ENCODE measurements at regions not wholly inside any gene's neighbourhood (a gene's known extent, or its start where the extent isn't known, plus 50 kb on each side); places are given as distances from the start of the nearest gene placed in this dataset.
A peak's percentile ranks its signal among the peaks of the same experiment; 100 is the strongest.
"Not testable (repeated sequence)": the region's sequence is repeated elsewhere in the genome, so short reads cannot be mapped to it uniquely, and the experiment has no call there.

DNA sequence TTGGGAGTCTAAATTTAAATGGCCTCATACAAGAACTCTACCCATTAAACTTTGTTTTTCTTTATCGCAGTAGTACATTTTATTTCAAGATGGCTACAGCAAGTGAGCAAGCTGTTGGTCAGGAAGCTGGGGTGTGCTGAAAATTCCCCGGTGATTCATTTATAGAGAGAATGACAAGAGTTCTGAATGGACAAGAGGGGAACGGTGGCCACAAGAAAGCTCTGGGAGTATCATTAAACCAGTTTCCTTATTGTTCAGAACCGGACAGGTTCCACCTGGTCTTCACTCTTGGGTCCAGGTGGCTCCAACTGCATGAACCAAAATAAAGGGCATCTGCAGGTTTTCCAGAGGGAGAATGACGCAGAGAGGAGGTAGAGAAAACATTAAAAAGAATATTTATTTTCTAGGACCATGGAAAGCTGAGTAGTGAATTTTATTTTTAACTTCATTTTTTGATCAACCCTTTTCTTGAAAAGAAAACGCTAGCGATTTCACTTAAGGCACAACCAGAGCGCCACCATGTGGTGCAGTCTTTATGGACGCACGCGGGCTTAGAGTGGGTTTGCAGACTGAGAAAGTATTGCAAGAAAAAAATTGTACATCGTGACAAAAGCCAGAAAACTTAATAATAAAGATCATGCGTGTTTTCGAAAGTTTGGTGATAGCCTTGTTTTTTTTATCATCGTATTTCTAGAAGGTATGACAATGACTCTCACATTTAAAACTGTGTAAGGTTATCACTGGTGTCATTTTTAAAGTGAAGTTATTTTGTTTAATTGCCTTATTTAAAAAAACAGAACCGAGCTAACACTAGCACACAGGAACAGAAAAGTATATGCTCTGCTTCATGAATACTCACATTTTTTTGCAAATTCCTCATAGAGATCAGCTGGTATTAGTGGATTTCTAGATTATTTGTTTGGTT is 97.9 kb upstream of the NOL4 start:
- H3K4me3 ChIP-seq (ENCODE audit: low read depth, low read length): peak overlapping the region; percentile 37
- TF ChIP-seq, protein P1, sequence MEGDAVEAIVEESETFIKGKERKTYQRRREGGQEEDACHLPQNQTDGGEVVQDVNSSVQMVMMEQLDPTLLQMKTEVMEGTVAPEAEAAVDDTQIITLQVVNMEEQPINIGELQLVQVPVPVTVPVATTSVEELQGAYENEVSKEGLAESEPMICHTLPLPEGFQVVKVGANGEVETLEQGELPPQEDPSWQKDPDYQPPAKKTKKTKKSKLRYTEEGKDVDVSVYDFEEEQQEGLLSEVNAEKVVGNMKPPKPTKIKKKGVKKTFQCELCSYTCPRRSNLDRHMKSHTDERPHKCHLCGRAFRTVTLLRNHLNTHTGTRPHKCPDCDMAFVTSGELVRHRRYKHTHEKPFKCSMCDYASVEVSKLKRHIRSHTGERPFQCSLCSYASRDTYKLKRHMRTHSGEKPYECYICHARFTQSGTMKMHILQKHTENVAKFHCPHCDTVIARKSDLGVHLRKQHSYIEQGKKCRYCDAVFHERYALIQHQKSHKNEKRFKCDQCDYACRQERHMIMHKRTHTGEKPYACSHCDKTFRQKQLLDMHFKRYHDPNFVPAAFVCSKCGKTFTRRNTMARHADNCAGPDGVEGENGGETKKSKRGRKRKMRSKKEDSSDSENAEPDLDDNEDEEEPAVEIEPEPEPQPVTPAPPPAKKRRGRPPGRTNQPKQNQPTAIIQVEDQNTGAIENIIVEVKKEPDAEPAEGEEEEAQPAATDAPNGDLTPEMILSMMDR (conservative IDR thresholded peaks at IDR 0.05; ENCODE audit: low read depth, low read length): peak; percentile 98
- peak; percentile 36 for DNase-seq (ENCODE audit: low read depth)

DNA sequence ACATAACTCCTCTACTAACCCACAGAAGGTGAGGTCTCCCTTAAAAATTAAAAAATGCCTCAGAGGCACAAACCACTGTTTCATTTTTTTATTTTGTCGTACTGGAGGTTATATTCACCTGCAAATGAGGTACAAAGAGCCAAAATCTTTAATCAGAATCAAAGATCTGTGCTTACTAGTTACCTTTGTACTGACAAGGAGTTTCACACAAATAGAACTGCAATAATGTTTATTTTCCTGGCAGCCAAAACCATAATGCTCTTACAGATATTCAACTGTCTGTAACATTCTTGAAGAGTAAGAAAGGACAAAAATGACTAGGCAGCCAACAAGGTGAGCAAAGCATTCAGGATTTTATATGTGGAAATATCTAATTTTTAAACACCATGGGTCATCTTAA is 105.1 kb upstream of the NOL4 start:
- no peak overlapping the region for H3K4me3 ChIP-seq (ENCODE audit: low read depth, low read length)
- TF ChIP-seq, protein P1 (conservative IDR thresholded peaks at IDR 0.05; ENCODE audit: low read depth, low read length): no peak
- DNase-seq (ENCODE audit: low read depth): no peak

DNA sequence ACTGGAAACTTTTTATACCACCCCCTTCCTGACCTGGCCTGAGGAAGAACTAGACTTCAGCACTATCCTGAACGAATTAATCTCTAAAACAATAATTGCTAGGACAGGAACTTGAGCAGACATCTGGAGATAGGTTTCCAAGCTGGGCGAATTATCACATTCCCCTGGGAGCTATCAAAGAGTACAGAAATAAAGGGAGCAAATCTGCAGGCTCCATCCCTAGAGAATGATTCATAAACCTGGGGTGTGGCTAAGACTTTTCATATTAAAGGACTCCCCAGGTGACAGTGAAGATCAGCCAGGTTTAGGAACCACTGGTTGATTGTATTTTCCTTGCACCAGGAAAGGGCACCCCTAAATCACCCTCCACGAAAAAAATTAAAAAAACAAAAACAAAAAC is 105.6 kb upstream of the NOL4 start:
- no peak for DNase-seq (ENCODE audit: low read depth)
- no peak overlapping the region for H3K4me3 ChIP-seq (ENCODE audit: low read depth, low read length)
- TF ChIP-seq, protein P1 (conservative IDR thresholded peaks at IDR 0.05; ENCODE audit: low read depth, low read length): no peak

DNA sequence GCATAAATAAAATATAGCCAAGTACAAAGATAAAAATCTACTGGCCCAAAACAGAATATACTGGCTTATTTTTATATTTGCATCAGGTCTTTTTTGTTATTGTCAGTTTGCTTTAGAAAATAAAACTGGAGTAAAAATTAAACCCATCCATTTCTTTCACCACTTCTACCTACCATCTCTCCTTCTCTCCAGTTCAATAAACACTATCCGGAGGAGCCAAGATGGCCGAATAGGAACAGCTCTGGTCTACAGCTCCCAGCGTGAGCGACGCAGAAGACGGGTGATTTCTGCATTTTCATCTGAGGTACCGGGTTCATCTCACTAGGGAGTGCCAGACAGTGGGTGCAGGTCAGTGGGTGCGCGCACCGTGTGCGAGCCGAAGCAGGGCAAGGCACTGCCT is 106.2 kb upstream of the NOL4 start:
- not testable (repeated sequence) for H3K4me3 ChIP-seq (ENCODE audit: low read depth, low read length); DNase-seq (ENCODE audit: low read depth)

DNA sequence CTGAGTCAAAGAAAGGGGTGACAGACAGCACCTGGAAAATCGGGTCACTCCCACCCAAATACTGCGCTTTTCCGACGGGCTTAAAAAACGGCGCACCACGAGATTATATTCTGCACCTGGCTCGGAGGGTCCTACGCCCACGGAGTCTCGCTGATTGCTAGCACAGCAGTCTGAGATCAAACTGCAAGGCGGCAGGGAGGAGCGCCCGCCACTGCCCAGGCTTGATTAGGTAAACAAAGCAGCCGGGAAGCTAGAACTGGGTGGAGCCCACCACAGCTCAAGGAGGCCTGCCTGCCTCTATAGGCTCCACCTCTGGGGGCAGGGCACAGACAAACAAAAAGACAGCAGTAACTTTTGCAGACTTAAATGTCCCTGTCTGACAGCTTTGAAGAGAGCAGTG is 106.6 kb upstream of the NOL4 start:
- not testable (repeated sequence) for DNase-seq (ENCODE audit: low read depth); H3K4me3 ChIP-seq (ENCODE audit: low read depth, low read length)

DNA sequence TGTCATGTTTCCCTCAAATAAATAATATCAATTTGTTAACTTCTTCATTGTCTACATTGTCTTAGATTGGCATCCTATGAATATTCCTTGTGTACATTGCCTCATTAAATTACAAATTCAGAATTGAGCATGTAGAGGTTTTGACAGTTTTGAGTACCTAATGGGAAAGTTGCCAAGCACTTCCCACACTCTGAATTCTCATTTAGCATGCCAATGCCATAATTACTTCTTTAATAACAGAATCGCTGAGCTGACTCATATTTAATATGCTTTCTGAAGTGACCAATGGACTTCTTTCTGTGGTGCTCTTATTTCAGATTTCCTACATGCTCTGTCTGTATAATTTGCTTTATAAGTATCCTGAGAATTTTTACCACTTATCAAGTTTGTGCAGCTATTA is 114.4 kb upstream of the NOL4 start:
- DNase-seq (ENCODE audit: low read depth): no peak
- TF ChIP-seq, protein P1 (conservative IDR thresholded peaks at IDR 0.05; ENCODE audit: low read depth, low read length): no peak
- H3K4me3 ChIP-seq (ENCODE audit: low read depth, low read length): no peak overlapping the region

DNA sequence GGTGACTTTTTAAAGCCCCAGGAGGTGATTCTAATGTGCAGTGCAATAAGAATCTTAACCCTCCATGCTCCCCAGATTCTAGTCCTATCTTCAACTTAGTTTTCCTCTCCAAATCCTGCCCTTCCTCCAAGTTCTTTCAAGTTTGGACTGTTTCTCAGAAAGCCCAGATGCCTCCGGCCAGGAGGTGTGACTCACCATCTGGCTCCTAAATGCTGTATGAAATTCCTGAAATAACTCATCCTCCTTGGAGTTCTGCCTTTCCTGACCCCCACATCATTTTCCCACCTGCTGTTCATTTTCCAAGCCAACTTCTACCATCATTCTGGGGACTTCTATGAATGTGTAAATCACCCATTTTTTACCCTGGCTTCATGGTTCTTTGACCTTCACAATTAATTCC is 118.2 kb upstream of the NOL4 start:
- TF ChIP-seq, protein P1 (conservative IDR thresholded peaks at IDR 0.05; ENCODE audit: low read depth, low read length): no peak
- peak; percentile 19 for DNase-seq (ENCODE audit: low read depth)
- no peak overlapping the region for H3K4me3 ChIP-seq (ENCODE audit: low read depth, low read length)

DNA sequence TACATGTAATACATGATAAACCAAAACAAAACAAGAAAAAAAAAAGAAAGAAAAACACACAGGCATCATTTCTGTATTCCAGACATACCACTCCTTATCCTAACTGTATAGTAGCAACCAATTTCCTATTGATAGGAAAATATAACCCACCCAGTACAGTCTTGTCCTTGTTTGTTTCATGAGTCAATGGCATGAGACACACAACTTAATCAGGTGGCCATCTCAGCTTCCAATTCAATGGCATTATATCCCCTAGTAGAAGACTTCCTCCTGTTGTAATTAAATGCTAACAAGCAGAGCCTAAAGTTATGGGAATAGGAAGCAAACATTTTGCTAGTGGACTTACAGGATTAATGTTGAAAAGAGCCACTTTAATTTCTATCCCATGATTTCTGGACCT is 121.0 kb upstream of the NOL4 start:
- no peak for DNase-seq (ENCODE audit: low read depth)
- TF ChIP-seq, protein P1 (conservative IDR thresholded peaks at IDR 0.05; ENCODE audit: low read depth, low read length): no peak
- H3K4me3 ChIP-seq (ENCODE audit: low read depth, low read length): no peak overlapping the region
